GM13976 (cell line): ENCODE measurements at regions not wholly inside any gene's neighbourhood (a gene's known extent, or its start where the extent isn't known, plus 50 kb on each side); places are given as distances from the start of the nearest gene placed in this dataset.

Experiments
- DNase-seq: peaks from one replicate; pipeline ENCODE4 v3.0.0; 2012; ENCODE audit warnings: low spot score
- CTCF ChIP-seq: IDR thresholded peaks from 2 replicates; pipeline ENCODE4 v1.5.1; 2012; ENCODE audit warnings: borderline replicate concordance, mild to moderate bottlenecking; ENCODE audit not compliant: insufficient read depth; ENCODE audit errors: extremely low read depth, missing control alignments, control extremely low read depth
- in situ Hi-C: fragments of 300-500 bp; cut with MboI; formaldehyde crosslinking; loops from one replicate; pipeline ENCODE4 v1.12.0; 2022; ENCODE audit warnings: low sequenced_read_pairs, mixed read lengths, inconsistent platforms; ENCODE audit not compliant: unreplicated experiment

- in situ Hi-C loops = no loop called here
- DNase-seq = no peak
- no peak for TF ChIP-seq CTCF
Observed at GRCh38 chr5:60333005-60333571, 366.9 kb downstream of the DEPDC1B start.

- in situ Hi-C loops = no loop called here
- no peak for TF ChIP-seq CTCF
- DNase-seq = peak; percentile 33
Observed at GRCh38 chr5:60332244-60333004, 367.5 kb downstream of the DEPDC1B start.

DNA sequence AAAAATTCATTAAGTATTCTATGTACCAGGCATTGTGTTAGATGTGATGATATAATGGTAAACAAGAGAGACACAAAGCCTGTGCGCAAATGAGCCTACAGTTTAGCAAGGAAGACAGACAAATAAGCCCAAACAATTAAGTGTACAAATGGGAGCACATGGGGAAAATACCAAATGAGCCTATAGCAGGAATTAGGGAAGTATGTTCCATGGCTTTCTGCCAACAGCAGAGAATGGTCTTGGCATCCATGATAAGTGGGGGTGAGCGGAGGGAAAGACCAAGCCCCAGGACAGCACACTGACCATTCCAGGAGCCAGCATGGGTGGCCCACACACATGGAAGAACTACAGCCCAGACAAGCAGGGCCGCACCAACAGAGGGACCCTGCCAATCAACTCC is 369.7 kb downstream of the DEPDC1B start:
- no peak for DNase-seq
- in situ Hi-C loops = no loop called here
- TF ChIP-seq CTCF = no peak

DNA sequence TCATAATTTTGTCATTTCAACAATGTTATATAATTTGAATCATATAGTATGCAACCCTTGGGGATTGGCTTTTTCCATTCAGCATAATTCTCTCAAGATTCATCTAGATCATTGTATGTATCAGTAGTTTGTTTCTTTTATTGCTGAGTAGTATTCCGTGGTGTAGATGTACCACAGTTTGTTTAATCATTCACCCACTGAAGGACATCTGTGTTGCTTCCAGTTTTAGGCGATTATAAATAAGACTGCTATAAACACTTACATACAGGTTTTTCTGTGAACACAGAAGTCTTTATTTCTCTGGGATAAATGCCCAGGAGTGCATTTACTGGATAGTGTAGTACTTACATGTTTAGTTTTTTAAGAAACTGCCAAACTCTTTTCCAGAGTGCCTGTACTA is 374.1 kb downstream of the DEPDC1B start:
- TF ChIP-seq CTCF = no peak
- in situ Hi-C loops = no loop called here
- DNase-seq = no peak

DNA sequence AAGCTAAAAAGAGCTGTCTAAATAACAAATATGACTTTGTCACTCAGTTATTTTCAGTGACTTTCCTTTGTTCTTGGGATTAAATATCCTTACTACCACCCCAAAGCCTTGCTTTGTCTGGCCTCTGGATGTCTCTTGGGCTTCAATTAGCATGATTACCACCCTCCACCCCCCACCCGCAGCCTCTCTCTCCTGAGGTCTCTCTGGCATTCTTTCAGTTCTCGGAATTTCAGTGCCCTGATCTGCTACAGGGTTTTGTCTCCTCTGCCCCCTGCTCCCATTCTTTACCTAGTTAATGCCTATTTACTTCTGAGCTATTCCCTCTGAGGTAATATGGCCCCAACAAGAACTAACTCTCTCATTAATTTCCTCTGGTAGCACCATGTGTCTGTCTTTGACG is 376.4 kb downstream of the DEPDC1B start:
- DNase-seq = no peak
- in situ Hi-C loops = no loop called here
- TF ChIP-seq CTCF = no peak

- no peak for DNase-seq
- no peak for TF ChIP-seq CTCF
- in situ Hi-C loops = no loop called here
Observed at GRCh38 chr5:60312098-60312497, 387.9 kb downstream of the DEPDC1B start.

- no peak for TF ChIP-seq CTCF
- no peak for DNase-seq
- in situ Hi-C loops = loop anchor here (25.0 kb wide), 1 partner anchor 362 kb away; no protein-coding TSS in a partner anchor
Observed at GRCh38 chr5:60299944-60300343, 400.0 kb downstream of the DEPDC1B start.
